Trophoblast cell (in vitro differentiated cells and primary cell): ENCODE measurements at regions not wholly inside any gene's neighbourhood (a gene's known extent, or its start where the extent isn't known, plus 50 kb on each side); places are given as distances from the start of the nearest gene placed in this dataset.

Experiments
- DNase-seq, 2 donors: peaks; one replicate each; pipeline ENCODE4 v3.0.0-alpha.2; 2016
- H2AFZ ChIP-seq: 2 replicates; pipeline ENCODE4 v1.6.1; 2013; ENCODE audit warnings: low read length, moderate library complexity, mild to moderate bottlenecking; ENCODE audit not compliant: insufficient read depth, poor library complexity
- H2AK5ac ChIP-seq: 2 replicates; pipeline ENCODE4 v1.6.1; 2013; ENCODE audit warnings: mild to moderate bottlenecking, low read length
- H2BK120ac ChIP-seq: 2 replicates; pipeline ENCODE4 v1.6.1; 2013; ENCODE audit warnings: low read length, mild to moderate bottlenecking, moderate library complexity; ENCODE audit not compliant: insufficient read depth, poor library complexity
- H2BK12ac ChIP-seq: 2 replicates; pipeline ENCODE4 v1.6.1; 2013; ENCODE audit warnings: mild to moderate bottlenecking, low read length, moderate library complexity
- H2BK5ac ChIP-seq: 2 replicates; pipeline ENCODE4 v1.6.1; 2013; ENCODE audit warnings: low read length, low read depth, moderate library complexity, mild to moderate bottlenecking; ENCODE audit not compliant: poor library complexity
- H3K14ac ChIP-seq: 2 replicates; pipeline ENCODE4 v1.6.1; 2013; ENCODE audit warnings: mild to moderate bottlenecking, low read length
- H3K18ac ChIP-seq: 2 replicates; pipeline ENCODE4 v1.6.1; 2013; ENCODE audit warnings: mild to moderate bottlenecking, low read length
- H3K23ac ChIP-seq: 2 replicates; pipeline ENCODE4 v1.6.1; 2013; ENCODE audit warnings: low read length
- H3K27ac ChIP-seq: 2 replicates; pipeline ENCODE4 v1.5.1; 2013; ENCODE audit warnings: low read depth, mild to moderate bottlenecking, inconsistent platforms, low read length, moderate library complexity
- H3K27me3 ChIP-seq: 2 replicates; pipeline ENCODE4 v1.6.1; 2013; ENCODE audit warnings: inconsistent platforms, mild to moderate bottlenecking, low read length, moderate library complexity; ENCODE audit not compliant: insufficient read depth
- H3K36me3 ChIP-seq, 2 experiments: 1 replicate in 1 of 2; 2 replicates in 1 of 2; pipeline ENCODE4 v1.6.1; 2013; ENCODE audit warnings: low read length in 2 of 2, mild to moderate bottlenecking in 2 of 2, moderate library complexity in 1 of 2; ENCODE audit not compliant: insufficient read depth in 2 of 2, control insufficient read depth in 1 of 2
- H3K4ac ChIP-seq: 2 replicates; pipeline ENCODE4 v1.6.1; 2013; ENCODE audit warnings: low read depth, mild to moderate bottlenecking, low read length, moderate library complexity
- H3K4me1 ChIP-seq, 2 experiments: 1 replicate in 1 of 2; 2 replicates in 1 of 2; pipeline ENCODE4 v1.6.1; 2013; ENCODE audit warnings: low read length in 2 of 2, mild to moderate bottlenecking in 2 of 2, moderate library complexity in 1 of 2; ENCODE audit not compliant: insufficient read depth in 2 of 2, control insufficient read depth in 1 of 2
- H3K4me2 ChIP-seq: 2 replicates; pipeline ENCODE4 v1.6.1; 2013; ENCODE audit warnings: inconsistent platforms, mild to moderate bottlenecking, low read length, moderate library complexity
- H3K4me3 ChIP-seq: 2 replicates; pipeline ENCODE4 v1.5.1; 2013; ENCODE audit warnings: mild to moderate bottlenecking, low read depth, low read length, inconsistent platforms
- H3K79me1 ChIP-seq: one replicate; pipeline ENCODE4 v1.6.1; 2013; ENCODE audit warnings: low read length
- H3K79me2 ChIP-seq: 2 replicates; pipeline ENCODE4 v1.6.1; 2013; ENCODE audit warnings: low read length, mild to moderate bottlenecking; ENCODE audit not compliant: control insufficient read depth, insufficient read depth, poor library complexity
- H3K9ac ChIP-seq: 2 replicates; pipeline ENCODE4 v1.6.1; 2013; ENCODE audit warnings: mild to moderate bottlenecking, low read length
- H3K9me3 ChIP-seq: 2 replicates; pipeline ENCODE4 v1.6.1; 2013; ENCODE audit warnings: low read depth, mild to moderate bottlenecking, control low read depth, inconsistent platforms, low read length; ENCODE audit not compliant: insufficient read depth
- H4K12ac ChIP-seq: 2 replicates; pipeline ENCODE4 v1.6.1; 2013; ENCODE audit warnings: low read depth, mild to moderate bottlenecking, low read length, moderate library complexity
- H4K8ac ChIP-seq: 2 replicates; pipeline ENCODE4 v1.6.1; 2013; ENCODE audit warnings: low read depth, mild to moderate bottlenecking, low read length, moderate library complexity
- H4K91ac ChIP-seq: one replicate; pipeline ENCODE4 v1.6.1; 2013; ENCODE audit warnings: low read depth, mild to moderate bottlenecking, low read length, moderate library complexity
- WGBS: extraction: QIAGEN DNeasy Blood & Tissue Kit; methylation state at CpG from one replicate; pipeline ENCODE4 v1.1.7; 2013; ENCODE audit warnings: missing lambda C conversion rate; ENCODE audit not compliant: insufficient read length, insufficient coverage; ENCODE audit errors: extremely low coverage; 5-methylcytosine and 5-hydroxymethylcytosine counted together

GRCh38 chr6:86686496-86686895, 250.8 kb upstream of the HTR1E start:
- no peak overlapping the region for H2BK12ac ChIP-seq
- H2BK120ac ChIP-seq = no peak overlapping the region
- no peak overlapping the region for H2AK5ac ChIP-seq
- H3K79me2 ChIP-seq = no peaks in the 10 kb centered on the region
- DNase-seq = peak; percentile 68 to 92
- H3K9me3 ChIP-seq = no peaks in the 10 kb centered on the region
- H3K27ac ChIP-seq = no peak overlapping the region
- H3K23ac ChIP-seq = no peak overlapping the region
- H3K9ac ChIP-seq = no peak overlapping the region
- no peak overlapping the region for H2AFZ ChIP-seq
- H3K4me3 ChIP-seq = no peak overlapping the region
- no CpG with 5 or more reads among the region's 1 CpG for WGBS
- no peak overlapping the region for H4K8ac ChIP-seq
- H3K4ac ChIP-seq = no peak overlapping the region
- H3K18ac ChIP-seq = no peak overlapping the region
- H3K27me3 ChIP-seq = no peaks in the 10 kb centered on the region
- no peak overlapping the region for H3K14ac ChIP-seq
- no peak overlapping the region for H3K4me2 ChIP-seq
- no peak overlapping the region for H2BK5ac ChIP-seq
- peaks cover 2 to 4% of the 10 kb centered on the region in 2 experiments for H3K4me1 ChIP-seq
- no peak overlapping the region for H4K12ac ChIP-seq
- H3K36me3 ChIP-seq = peaks cover 0 to 2% of the 10 kb centered on the region in 2 experiments
- peaks cover 13% of the 10 kb centered on the region for H3K79me1 ChIP-seq
- H4K91ac ChIP-seq = no peak overlapping the region

DNA sequence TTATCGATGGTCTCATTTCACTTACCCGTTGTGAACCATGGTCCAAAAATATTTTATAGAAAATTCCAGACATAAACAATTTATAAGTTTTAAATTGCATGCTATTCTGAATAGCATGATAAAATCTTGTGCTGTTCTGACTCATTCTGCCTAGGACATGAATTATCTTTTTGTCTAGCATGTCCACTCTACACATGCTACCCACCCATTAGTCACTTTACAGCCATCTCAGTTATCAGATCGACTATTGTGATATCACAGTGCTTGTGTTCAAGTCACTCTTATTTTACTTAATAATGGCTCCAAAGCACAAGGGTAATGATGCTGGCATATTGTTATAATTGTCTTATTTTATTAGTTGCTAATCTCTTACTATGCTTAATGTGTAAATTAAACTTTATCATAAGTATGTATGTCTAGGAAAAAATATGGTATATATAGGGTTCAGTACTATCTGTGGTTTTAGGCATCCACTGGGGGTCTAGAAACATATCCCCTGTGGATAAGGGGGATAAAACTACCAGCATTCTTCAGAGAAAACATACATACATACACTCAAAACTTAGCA, 252.0 kb upstream of the HTR1E start:
- no peak overlapping the region for H2BK12ac ChIP-seq
- H3K4me3 ChIP-seq = no peak overlapping the region
- DNase-seq = peak; percentile 49 to 86
- H4K8ac ChIP-seq = no peak overlapping the region
- no peak overlapping the region for H4K12ac ChIP-seq
- H3K27me3 ChIP-seq = no peaks in the 10 kb centered on the region
- H3K27ac ChIP-seq = no peak overlapping the region
- no peak overlapping the region for H3K23ac ChIP-seq
- no peak overlapping the region for H3K4ac ChIP-seq
- H3K4me2 ChIP-seq = no peak overlapping the region
- H2BK120ac ChIP-seq = no peak overlapping the region
- H3K9me3 ChIP-seq = no peaks in the 10 kb centered on the region
- no peak overlapping the region for H3K14ac ChIP-seq
- no peak overlapping the region for H3K9ac ChIP-seq
- no peaks in the 10 kb centered on the region for H3K79me2 ChIP-seq
- WGBS = no CpG with 5 or more reads among the region's 3 CpGs
- H3K79me1 ChIP-seq = peaks cover 13% of the 10 kb centered on the region
- no peak overlapping the region for H2AFZ ChIP-seq
- H2AK5ac ChIP-seq = no peak overlapping the region
- peaks cover 2 to 4% of the 10 kb centered on the region in 2 experiments for H3K4me1 ChIP-seq
- H3K18ac ChIP-seq = no peak overlapping the region
- no peak overlapping the region for H2BK5ac ChIP-seq
- peaks cover 0 to 2% of the 10 kb centered on the region in 2 experiments for H3K36me3 ChIP-seq
- H4K91ac ChIP-seq = no peak overlapping the region

DNA sequence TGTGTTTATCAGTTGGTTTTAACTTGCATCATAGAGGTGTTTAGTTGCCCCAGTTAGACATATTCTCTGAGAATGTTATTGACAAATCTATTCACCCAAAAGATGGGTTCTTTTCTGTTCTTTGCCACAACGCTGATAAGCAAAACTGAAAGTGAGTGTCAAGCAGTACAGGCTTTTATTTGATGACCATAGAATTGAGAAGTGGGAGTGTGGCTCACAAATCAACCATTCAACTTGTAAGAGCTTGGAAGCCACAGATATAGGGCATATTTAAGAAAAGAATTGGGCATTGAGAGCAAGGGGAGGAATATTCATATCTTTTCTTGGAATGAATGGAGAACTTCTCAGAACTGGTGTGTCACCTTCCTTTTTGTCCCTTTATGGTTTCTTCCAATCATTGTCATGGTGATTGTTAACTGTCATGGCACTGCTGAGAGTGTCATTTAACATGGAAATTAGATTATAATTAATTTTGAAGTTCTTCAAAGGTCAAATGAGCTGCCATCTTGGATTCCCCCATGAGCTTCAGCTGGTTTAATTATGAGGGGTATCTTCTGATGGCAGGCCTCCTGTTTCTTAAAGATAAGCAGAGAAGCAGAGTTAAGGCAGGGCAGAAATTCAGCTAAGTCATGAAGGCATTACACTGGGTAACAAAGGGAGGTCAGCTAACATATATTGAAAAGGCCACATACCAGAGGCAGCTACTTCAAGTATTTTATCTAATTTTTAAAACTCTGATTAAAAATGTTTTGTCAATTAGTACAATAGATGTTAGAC, 254.0 kb upstream of the HTR1E start:
- no peak for DNase-seq
- Histone ChIP-seq H3K9ac (no peak overlapping the region), H2AFZ (no peak overlapping the region), H3K79me1 (peaks cover 13% of the 10 kb centered on the region), H3K79me2 (no peaks in the 10 kb centered on the region), H3K14ac (no peak overlapping the region), H3K9me3 (no peaks in the 10 kb centered on the region), H3K4me2 (no peak overlapping the region), H4K12ac (no peak overlapping the region), H3K4me3 (no peak overlapping the region), H3K27me3 (no peaks in the 10 kb centered on the region), H2AK5ac (no peak overlapping the region), H3K36me3 (peaks cover 0 to 2% of the 10 kb centered on the region in 2 experiments), H4K8ac (no peak overlapping the region), H2BK12ac (no peak overlapping the region), H3K23ac (no peak overlapping the region), H3K27ac (no peak overlapping the region), H2BK120ac (no peak overlapping the region), H2BK5ac (no peak overlapping the region), H3K18ac (no peak overlapping the region), H3K4ac (no peak overlapping the region), H3K4me1 (peaks cover 2 to 4% of the 10 kb centered on the region in 2 experiments), H4K91ac (no peak overlapping the region)
- WGBS = no CpG with 5 or more reads among the region's 1 CpG

DNA sequence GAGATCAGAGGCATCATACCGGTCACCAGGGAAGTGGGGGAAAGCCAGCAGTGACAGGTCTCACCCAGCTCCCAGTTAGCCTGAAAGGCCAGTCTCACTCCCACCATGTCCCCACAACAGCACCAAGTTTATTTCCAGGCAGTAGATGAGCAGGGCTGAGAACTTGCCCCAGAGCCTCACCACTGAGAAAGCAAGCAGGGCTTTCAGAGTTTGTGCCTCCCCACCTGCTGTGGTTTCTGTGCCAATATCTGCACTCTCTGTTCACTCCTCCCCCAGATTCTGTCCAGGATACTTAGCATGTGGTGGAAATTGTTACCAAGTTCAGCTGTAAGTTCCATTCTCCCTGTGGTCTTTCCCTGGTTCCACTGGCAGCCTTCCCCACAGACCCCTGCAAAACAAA, 255.0 kb upstream of the HTR1E start:
- H4K12ac ChIP-seq = no peak overlapping the region
- no peak overlapping the region for H3K4me3 ChIP-seq
- peak overlapping the region; percentile 35 for H4K91ac ChIP-seq
- no CpG with 5 or more reads among the region's 1 CpG for whole genome bisulfite sequencing
- peaks cover 2% of the 10 kb centered on the region for H3K9me3 ChIP-seq
- H3K4me1 ChIP-seq = peaks cover 2% of the 10 kb centered on the region in 2 experiments
- peak overlapping the region; percentile 62 for H2BK120ac ChIP-seq
- no peak overlapping the region for H2AFZ ChIP-seq
- no peaks in the 10 kb centered on the region for H3K79me2 ChIP-seq
- H4K8ac ChIP-seq = no peak overlapping the region
- H2BK12ac ChIP-seq = peak overlapping the region; percentile 24
- no peak overlapping the region for H3K14ac ChIP-seq
- no peak for DNase-seq
- no peak overlapping the region for H2AK5ac ChIP-seq
- H3K36me3 ChIP-seq = peaks cover 0 to 2% of the 10 kb centered on the region in 2 experiments
- H2BK5ac ChIP-seq = no peak overlapping the region
- H3K9ac ChIP-seq = no peak overlapping the region
- H3K18ac ChIP-seq = peak overlapping the region; percentile 79
- no peak overlapping the region for H3K4ac ChIP-seq
- no peaks in the 10 kb centered on the region for H3K27me3 ChIP-seq
- H3K79me1 ChIP-seq = peaks cover 10% of the 10 kb centered on the region
- H3K27ac ChIP-seq = no peak overlapping the region
- H3K23ac ChIP-seq = no peak overlapping the region
- H3K4me2 ChIP-seq = no peak overlapping the region
